Osteoblast (primary cell): ENCODE measurements at regions not wholly inside any gene's neighbourhood (a gene's known extent, or its start where the extent isn't known, plus 50 kb on each side); places are given as distances from the start of the nearest gene placed in this dataset.

Source experiments
- DNase-seq: peaks from one replicate; pipeline ENCODE4 v3.0.0; 2011; ENCODE audit warnings: low spot score, mixed read lengths; ENCODE audit not compliant: insufficient read length; ENCODE audit errors: missing footprints
- H2AFZ ChIP-seq: 2 replicates; pipeline ENCODE4 v1.6.0; 2011; ENCODE audit warnings: mild to moderate bottlenecking, low read length
- H3K27ac ChIP-seq: 2 replicates; pipeline ENCODE4 v1.5.1; 2011; ENCODE audit warnings: mild to moderate bottlenecking, low read depth, low read length, moderate library complexity
- H3K27me3 ChIP-seq: 2 replicates; pipeline ENCODE4 v1.6.0; 2012; ENCODE audit warnings: mild to moderate bottlenecking, control low read depth, inconsistent platforms, low read length, moderate library complexity; ENCODE audit not compliant: insufficient read depth
- H3K36me3 ChIP-seq: 2 replicates; pipeline ENCODE4 v1.5.1; 2011; ENCODE audit warnings: mild to moderate bottlenecking, low read length, control low read depth, moderate library complexity; ENCODE audit not compliant: insufficient read depth
- H3K4me1 ChIP-seq: 2 replicates; pipeline ENCODE4 v1.5.1; 2011; ENCODE audit warnings: mild to moderate bottlenecking, low read length, control low read depth, moderate library complexity; ENCODE audit not compliant: insufficient read depth
- H3K4me2 ChIP-seq: 2 replicates; pipeline ENCODE4 v1.6.0; 2011; ENCODE audit warnings: mild to moderate bottlenecking, low read length; ENCODE audit not compliant: insufficient read depth
- H3K4me3 ChIP-seq: fragments of 200-600 bp; sonication (generic); 3 replicates; pipeline ENCODE4 v1.5.1; 2012; ENCODE audit warnings: mild to moderate bottlenecking, low read length, inconsistent platforms; ENCODE audit not compliant: insufficient read depth
- H3K79me2 ChIP-seq: 2 replicates; pipeline ENCODE4 v1.6.0; 2012; ENCODE audit warnings: mild to moderate bottlenecking, low read length, control low read depth, inconsistent platforms; ENCODE audit not compliant: insufficient read depth
- H3K9me3 ChIP-seq: 2 replicates; pipeline ENCODE4 v1.5.1; 2011; ENCODE audit warnings: low read depth, low read length, control low read depth
- H4K20me1 ChIP-seq: 2 replicates; pipeline ENCODE4 v1.6.0; 2012; ENCODE audit warnings: mild to moderate bottlenecking, low read length, control low read depth; ENCODE audit not compliant: insufficient read depth
- TF ChIP-seq, protein P1 (sequence below): IDR thresholded peaks from 2 replicates; pipeline ENCODE4 v1.5.1; 2011; ENCODE audit warnings: mild to moderate bottlenecking, low read depth, low read length, moderate library complexity; ENCODE audit errors: extremely low read depth

DNA sequence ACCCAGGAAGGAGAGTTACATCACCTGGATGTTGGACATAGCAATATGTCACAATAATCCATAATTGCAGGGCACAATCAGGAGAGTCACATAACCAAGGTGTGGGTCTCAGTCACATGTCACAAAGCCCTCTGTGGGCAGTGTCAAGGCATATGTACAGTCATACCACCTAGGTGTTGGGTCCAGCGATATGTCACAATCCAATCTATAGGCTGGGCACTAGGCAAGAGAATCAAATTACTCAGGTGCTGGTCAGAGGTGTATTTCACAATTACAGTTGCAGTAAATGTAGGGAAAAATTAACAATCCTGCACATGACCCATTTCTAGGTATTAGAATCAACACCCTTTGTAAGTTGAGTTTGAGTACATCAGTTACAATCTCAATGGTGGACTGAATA is 126.2 kb upstream of the ZNF91 start:
- no peaks in the 10 kb centered on the region for H3K79me2 ChIP-seq
- no peak overlapping the region for H3K4me2 ChIP-seq
- H2AFZ ChIP-seq: no peak overlapping the region
- no peaks in the 10 kb centered on the region for H4K20me1 ChIP-seq
- H3K27me3 ChIP-seq: no peaks in the 10 kb centered on the region
- H3K27ac ChIP-seq: no peak overlapping the region
- DNase-seq: no peak
- H3K4me3 ChIP-seq: no peak overlapping the region
- H3K4me1 ChIP-seq: no peaks in the 10 kb centered on the region
- TF ChIP-seq, protein P1, sequence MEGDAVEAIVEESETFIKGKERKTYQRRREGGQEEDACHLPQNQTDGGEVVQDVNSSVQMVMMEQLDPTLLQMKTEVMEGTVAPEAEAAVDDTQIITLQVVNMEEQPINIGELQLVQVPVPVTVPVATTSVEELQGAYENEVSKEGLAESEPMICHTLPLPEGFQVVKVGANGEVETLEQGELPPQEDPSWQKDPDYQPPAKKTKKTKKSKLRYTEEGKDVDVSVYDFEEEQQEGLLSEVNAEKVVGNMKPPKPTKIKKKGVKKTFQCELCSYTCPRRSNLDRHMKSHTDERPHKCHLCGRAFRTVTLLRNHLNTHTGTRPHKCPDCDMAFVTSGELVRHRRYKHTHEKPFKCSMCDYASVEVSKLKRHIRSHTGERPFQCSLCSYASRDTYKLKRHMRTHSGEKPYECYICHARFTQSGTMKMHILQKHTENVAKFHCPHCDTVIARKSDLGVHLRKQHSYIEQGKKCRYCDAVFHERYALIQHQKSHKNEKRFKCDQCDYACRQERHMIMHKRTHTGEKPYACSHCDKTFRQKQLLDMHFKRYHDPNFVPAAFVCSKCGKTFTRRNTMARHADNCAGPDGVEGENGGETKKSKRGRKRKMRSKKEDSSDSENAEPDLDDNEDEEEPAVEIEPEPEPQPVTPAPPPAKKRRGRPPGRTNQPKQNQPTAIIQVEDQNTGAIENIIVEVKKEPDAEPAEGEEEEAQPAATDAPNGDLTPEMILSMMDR: no peak
- H3K36me3 ChIP-seq: no peaks in the 10 kb centered on the region
- H3K9me3 ChIP-seq: no peaks in the 10 kb centered on the region

DNA sequence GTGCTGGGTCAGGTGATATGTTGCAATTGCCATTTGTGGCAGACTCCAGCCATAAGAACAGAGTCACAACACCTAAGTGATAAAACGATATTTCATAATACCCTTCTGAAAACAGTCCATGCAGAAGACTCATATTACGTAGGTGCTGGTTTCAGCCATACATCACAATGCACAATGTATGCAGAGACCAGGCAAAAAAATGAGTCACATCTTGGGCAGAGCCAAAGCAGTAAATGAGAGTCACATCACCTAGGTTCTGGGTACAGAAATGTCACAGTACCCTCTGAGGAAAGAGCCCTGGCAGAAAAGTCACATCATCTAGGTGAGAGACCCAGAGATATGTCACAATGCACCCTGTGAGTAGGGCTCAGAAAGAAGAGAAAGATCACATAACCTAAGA is 125.2 kb upstream of the ZNF91 start:
- H3K9me3 ChIP-seq: no peaks in the 10 kb centered on the region
- DNase-seq: no peak
- H3K79me2 ChIP-seq: no peaks in the 10 kb centered on the region
- H3K36me3 ChIP-seq: no peaks in the 10 kb centered on the region
- H3K27me3 ChIP-seq: no peaks in the 10 kb centered on the region
- no peaks in the 10 kb centered on the region for H4K20me1 ChIP-seq
- H3K4me1 ChIP-seq: no peaks in the 10 kb centered on the region
- no peak overlapping the region for H2AFZ ChIP-seq
- TF ChIP-seq, protein P1: no peak
- no peak overlapping the region for H3K27ac ChIP-seq
- no peak overlapping the region for H3K4me3 ChIP-seq
- no peak overlapping the region for H3K4me2 ChIP-seq

DNA sequence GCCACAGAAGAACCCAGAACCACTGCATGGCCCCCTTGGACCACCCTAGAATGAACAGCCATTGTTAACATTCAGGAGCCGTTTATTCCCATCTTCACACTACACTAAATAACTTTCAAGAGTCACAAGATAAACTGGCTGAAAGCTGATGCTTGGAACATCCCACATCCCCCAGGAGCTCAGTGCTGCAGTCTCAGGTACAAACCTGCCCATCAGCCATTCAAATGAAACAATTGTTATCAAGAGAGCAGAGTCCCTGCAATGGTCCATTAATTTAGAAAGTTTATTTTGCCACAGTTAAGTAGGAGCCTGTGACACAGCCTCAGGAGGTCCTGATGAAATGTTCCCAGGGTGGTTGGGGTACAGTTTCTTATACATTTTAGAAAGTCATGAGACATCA is 123.8 kb upstream of the ZNF91 start:
- no peak overlapping the region for H3K27ac ChIP-seq
- H2AFZ ChIP-seq: no peak overlapping the region
- no peak overlapping the region for H3K4me2 ChIP-seq
- H3K79me2 ChIP-seq: no peaks in the 10 kb centered on the region
- H3K4me3 ChIP-seq: no peak overlapping the region
- no peaks in the 10 kb centered on the region for H4K20me1 ChIP-seq
- TF ChIP-seq, protein P1: no peak
- H3K27me3 ChIP-seq: no peaks in the 10 kb centered on the region
- no peak for DNase-seq
- no peaks in the 10 kb centered on the region for H3K36me3 ChIP-seq
- no peaks in the 10 kb centered on the region for H3K9me3 ChIP-seq
- no peaks in the 10 kb centered on the region for H3K4me1 ChIP-seq

DNA sequence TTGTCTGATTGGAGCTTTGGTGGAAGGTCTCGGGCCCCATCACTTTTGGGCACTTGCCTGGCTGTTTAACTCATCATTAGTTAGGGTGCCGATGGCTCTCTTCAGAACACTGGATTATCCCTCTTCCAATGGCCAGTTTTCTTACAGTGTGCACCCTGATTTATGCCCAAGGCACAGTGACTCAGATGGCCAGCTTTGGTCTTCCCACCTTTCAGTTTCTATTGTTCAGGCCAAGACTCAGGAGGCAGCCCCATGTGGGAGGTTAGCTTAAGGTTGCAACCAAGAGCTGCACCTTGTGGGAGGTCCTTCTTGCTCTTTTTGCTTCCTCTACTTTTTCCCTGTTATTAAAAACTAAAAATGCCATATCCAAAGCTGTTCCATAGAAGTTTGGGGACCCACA is 121.0 kb upstream of the ZNF91 start:
- no peaks in the 10 kb centered on the region for H3K27me3 ChIP-seq
- H3K36me3 ChIP-seq: no peaks in the 10 kb centered on the region
- H2AFZ ChIP-seq: no peak overlapping the region
- H3K9me3 ChIP-seq: no peaks in the 10 kb centered on the region
- no peaks in the 10 kb centered on the region for H3K4me1 ChIP-seq
- no peaks in the 10 kb centered on the region for H3K79me2 ChIP-seq
- DNase-seq: no peak
- H3K4me2 ChIP-seq: no peak overlapping the region
- no peaks in the 10 kb centered on the region for H4K20me1 ChIP-seq
- no peak overlapping the region for H3K4me3 ChIP-seq
- H3K27ac ChIP-seq: no peak overlapping the region
- TF ChIP-seq, protein P1: no peak
